Body of pancreas (tissue), 4 donors: ENCODE measurements at regions not wholly inside any gene's neighbourhood (a gene's known extent, or its start where the extent isn't known, plus 50 kb on each side); places are given as distances from the start of the nearest gene placed in this dataset.

Source experiments
- ATAC-seq: fragments of 150-250 bp; one replicate; pipeline ENCODE4 v1.9.1; 2016
- DNase-seq, 4 donors: peaks; one replicate each; pipeline ENCODE4 v3.0.0-alpha.2; 2019
- H3K27ac ChIP-seq, 4 donors: fragments of 200-600 bp; sonication (generic); 1 replicate in 3 of 4; 2 replicates in 1 of 4; pipeline versions ENCODE4 v1.5.1 to v1.6.1; 2016 to 2019; ENCODE audit warnings: mild to moderate bottlenecking in 1 of 4, mixed read lengths in 1 of 4, moderate library complexity in 1 of 4
- H3K27me3 ChIP-seq, 2 donors: fragments of 200-600 bp; sonication (generic); one replicate each; pipeline ENCODE4 v1.6.0; 2016; ENCODE audit warnings: mild to moderate bottlenecking in 1 of 2
- H3K36me3 ChIP-seq, 2 donors: fragments of 200-600 bp; sonication (generic); replicated peaks in 1 of 2; 2 replicates each; pipeline ENCODE4 v1.5.1; 2016; ENCODE audit warnings: low read depth in 2 of 2; ENCODE audit not compliant: insufficient read depth in 1 of 2
- H3K4me1 ChIP-seq: fragments of 200-600 bp; sonication (generic); one replicate; pipeline ENCODE4 v1.6.0; 2016
- H3K4me3 ChIP-seq, 2 donors: fragments of 200-600 bp; sonication (generic); 1 replicate in 1 of 2; 2 replicates in 1 of 2; pipeline ENCODE4 v1.5.1; 2016 to 2019
- H3K9me3 ChIP-seq, 3 donors: fragments of 200-600 bp; sonication (generic); 1 replicate in 2 of 3; 2 replicates in 1 of 3; pipeline ENCODE4 v1.5.1; 2016
- CTCF ChIP-seq, 7 experiments: fragments of 450-650 bp in 4 of 7; fragments of 200-600 bp in 3 of 7; sonication (generic) in 3 of 7; IDR thresholded peaks; one replicate each; pipeline ENCODE4 v1.5.1; 2016 to 2019; ENCODE audit warnings: antibody characterized with exemption in 7 of 7
- POLR2A ChIP-seq, 3 donors: fragments of 450-650 bp; IDR thresholded peaks; one replicate each; pipeline ENCODE4 v1.6.1; 2016; ENCODE audit warnings: antibody characterized with exemption in 3 of 3, mild to moderate bottlenecking in 2 of 3
- WGBS, 2 donors: methylation state at CpG; one replicate each; pipeline ENCODE4 v1.1.5; 2017; 5-methylcytosine and 5-hydroxymethylcytosine counted together
- intact Hi-C: fragments of 100-400 bp; cut with DNase I; formaldehyde crosslinking; loops from one replicate; pipeline ENCODE4 v1.15.1; 2023

- WGBS, 2 donors, result 77 to 80% methylated on average over 3 of the region's 3 CpGs
- no peaks in the 10 kb centered on the region for H3K9me3 ChIP-seq
- no peaks in the 10 kb centered on the region for H3K36me3 ChIP-seq
- peaks cover 4% of the 10 kb centered on the region for H3K4me1 ChIP-seq
- H3K4me3 ChIP-seq, result no peak overlapping the region
- DNase-seq, result no peak
- no peak overlapping the region for H3K27ac ChIP-seq
- intact Hi-C loops, result no loop called here
- no peak for TF ChIP-seq POLR2A (IDR thresholded peaks at IDR 0.05)
- no peak for TF ChIP-seq CTCF (IDR thresholded peaks at IDR 0.05)
- ATAC-seq, result no peak
- H3K27me3 ChIP-seq, result no peaks in the 10 kb centered on the region
Observed at GRCh38 chr6:109260701-109261100, 121.6 kb downstream of the CD164 start.

GRCh38 chr6:109260126-109260525 lies 122.1 kb downstream of the CD164 start:
- ATAC-seq, result no peak
- Histone ChIP-seq H3K36me3 (no peaks in the 10 kb centered on the region), H3K4me1 (peaks cover 4% of the 10 kb centered on the region), H3K27ac (no peak overlapping the region), H3K4me3 (no peak overlapping the region), H3K9me3 (no peaks in the 10 kb centered on the region), H3K27me3 (no peaks in the 10 kb centered on the region)
- DNase-seq, result no peak
- intact Hi-C loops, result no loop called here
- TF ChIP-seq CTCF (IDR thresholded peaks at IDR 0.05) (no peak), POLR2A (IDR thresholded peaks at IDR 0.05) (no peak)
- WGBS, 2 donors, result 91 to 98% methylated on average over 2 of the region's 2 CpGs

DNA sequence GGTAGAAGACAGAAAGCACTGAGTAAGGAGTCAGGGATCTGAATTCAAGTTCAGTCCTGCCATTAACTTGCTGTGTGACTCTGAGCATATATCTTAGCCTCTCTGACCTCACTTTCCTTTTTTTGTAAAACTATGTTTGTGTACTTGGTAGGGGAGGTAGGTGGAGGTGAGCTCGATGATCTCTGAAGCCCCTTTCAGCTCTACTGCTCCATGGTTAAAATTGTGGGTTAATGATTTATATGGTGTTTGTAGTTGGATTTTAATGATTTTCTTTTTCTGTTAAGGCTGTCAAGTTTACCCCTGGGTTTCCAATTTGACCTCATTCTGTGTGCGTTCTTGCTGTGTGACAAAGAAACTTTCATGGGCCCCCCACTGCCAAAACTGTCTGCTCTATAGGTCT lies 124.1 kb downstream of the CD164 start:
- Histone ChIP-seq H3K4me3 (no peak overlapping the region), H3K27ac (no peak overlapping the region), H3K36me3 (no peaks in the 10 kb centered on the region), H3K4me1 (peaks cover 7% of the 10 kb centered on the region), H3K27me3 (no peaks in the 10 kb centered on the region), H3K9me3 (no peaks in the 10 kb centered on the region)
- intact Hi-C loops, result no loop called here
- no peak for TF ChIP-seq CTCF (IDR thresholded peaks at IDR 0.05)
- TF ChIP-seq POLR2A (IDR thresholded peaks at IDR 0.05), result no peak
- DNase-seq (no peak), ATAC-seq (no peak)
- 49 to 51% methylated on average over 2 of the region's 2 CpGs for WGBS, 2 donors

GRCh38 chr6:109257494-109257893 lies 124.8 kb downstream of the CD164 start:
- no peak overlapping the region for H3K4me3 ChIP-seq
- peaks cover 13% of the 10 kb centered on the region for H3K4me1 ChIP-seq
- no peak for ATAC-seq
- peak in 1 of 4 donors; percentile 17 for DNase-seq
- no peaks in the 10 kb centered on the region for H3K36me3 ChIP-seq
- H3K9me3 ChIP-seq, result no peaks in the 10 kb centered on the region
- 89 to 96% methylated on average over 2 of the region's 2 CpGs for WGBS, 2 donors
- H3K27me3 ChIP-seq, result no peaks in the 10 kb centered on the region
- no peak overlapping the region for H3K27ac ChIP-seq
- no peak for TF ChIP-seq CTCF (IDR thresholded peaks at IDR 0.05)
- TF ChIP-seq POLR2A (IDR thresholded peaks at IDR 0.05), result no peak
- intact Hi-C loops, result no loop called here

DNA sequence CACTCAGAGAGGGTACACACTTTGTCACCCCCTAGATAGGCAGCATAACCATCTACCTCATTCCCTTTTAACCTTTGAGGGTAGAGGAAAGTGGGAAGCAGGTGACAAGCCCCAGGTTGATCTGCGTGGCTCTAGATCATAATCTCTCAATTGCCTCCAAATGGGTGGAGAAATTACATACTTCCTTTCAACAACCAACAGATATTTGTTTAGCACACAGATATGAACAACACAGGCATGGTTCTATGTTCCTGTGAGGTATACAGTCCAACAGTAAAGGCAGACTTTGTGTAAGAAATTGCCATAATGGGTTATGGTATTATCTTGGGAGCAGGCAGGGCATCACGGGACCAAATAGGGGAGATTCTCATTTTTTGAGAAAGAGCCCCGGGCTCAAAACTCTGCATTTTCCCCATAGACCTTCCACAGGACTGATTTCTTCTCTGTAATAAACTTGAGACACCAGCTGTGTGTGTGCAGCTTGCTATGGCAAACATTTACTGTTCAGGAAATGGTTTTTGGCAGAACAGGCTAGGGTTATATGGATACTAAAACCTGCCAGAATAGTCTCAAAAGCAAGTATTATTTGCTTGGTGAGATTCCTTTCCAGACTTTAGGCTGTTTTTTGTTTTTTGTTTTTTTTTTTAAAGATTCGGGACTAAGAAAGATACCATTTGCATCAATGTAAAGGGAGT lies 126.2 kb downstream of the CD164 start:
- Histone ChIP-seq H3K9me3 (no peaks in the 10 kb centered on the region), H3K27ac (no peak overlapping the region), H3K27me3 (no peaks in the 10 kb centered on the region), H3K4me1 (peaks cover 13% of the 10 kb centered on the region), H3K4me3 (no peak overlapping the region), H3K36me3 (no peaks in the 10 kb centered on the region)
- WGBS, 2 donors, result 45 to 46% methylated on average over 4 of the region's 4 CpGs
- DNase-seq (peak in 1 of 4 donors; percentile 13), ATAC-seq (no peak)
- intact Hi-C loops, result no loop called here
- no peak for TF ChIP-seq POLR2A (IDR thresholded peaks at IDR 0.05)
- no peak for TF ChIP-seq CTCF (IDR thresholded peaks at IDR 0.05)
